Middle frontal gyrus (tissue), 1 donor: ENCODE measurements at regions not wholly inside any gene's neighbourhood (a gene's known extent, or its start where the extent isn't known, plus 50 kb on each side); places are given as distances from the start of the nearest gene placed in this dataset.

Experiments
- DNase-seq: peaks from one replicate; pipeline ENCODE4 v3.0.0-alpha.2; 2015; ENCODE audit warnings: low spot score; ENCODE audit errors: extremely low spot score

DNA sequence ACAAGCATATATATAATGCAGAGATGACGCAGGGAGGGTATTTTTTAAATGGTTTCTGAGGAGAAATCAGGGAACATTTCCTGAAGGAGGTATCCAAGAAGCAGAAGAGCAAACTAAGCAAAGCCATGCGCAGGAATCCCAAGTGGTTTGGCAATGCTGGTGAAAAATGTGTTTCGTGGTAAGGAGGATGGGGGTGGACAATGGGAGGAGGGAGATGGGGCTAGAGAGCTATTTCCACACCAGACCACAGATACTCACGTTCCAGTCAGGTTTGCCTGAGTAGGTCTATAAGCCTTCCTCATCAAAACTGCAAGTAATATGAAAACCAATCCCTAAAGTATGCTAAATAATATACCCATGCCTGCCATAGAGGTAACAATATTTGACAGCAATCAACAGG, 223.7 kb upstream of the MKLN1 start:
- DNase-seq: no peak

DNA sequence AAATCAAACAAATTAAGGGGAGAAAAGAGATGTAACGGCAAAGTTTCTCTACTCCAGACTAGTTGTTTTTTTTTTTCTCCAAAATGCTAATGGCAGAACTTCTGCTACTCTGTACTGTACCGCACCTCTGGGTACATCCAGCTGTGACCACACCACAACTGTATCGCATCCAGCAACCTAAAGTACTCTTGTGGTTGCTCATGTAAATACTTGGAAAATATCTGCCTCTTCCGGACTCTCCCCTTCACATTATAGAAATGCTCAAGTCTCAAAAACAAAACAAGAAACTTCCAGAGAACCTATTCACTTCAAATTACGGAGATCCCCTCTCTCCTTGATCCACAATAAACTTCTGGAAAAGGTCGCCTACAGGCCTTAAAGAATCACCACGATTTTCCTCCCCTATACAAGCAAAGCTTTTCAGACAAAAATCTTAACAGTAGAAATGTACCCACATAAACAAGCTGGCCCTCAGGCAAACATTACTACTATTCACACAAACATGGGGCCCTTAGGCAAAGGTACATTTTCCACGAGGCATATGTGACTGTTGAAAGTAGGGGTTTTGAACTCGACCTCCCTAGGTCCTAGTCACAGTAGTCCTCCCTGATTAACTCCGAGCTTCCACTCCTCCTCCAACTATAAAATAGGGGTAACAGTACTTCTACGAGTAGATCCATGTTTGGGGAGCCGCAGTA, 222.9 kb upstream of the MKLN1 start:
- DNase-seq: no peak

DNA sequence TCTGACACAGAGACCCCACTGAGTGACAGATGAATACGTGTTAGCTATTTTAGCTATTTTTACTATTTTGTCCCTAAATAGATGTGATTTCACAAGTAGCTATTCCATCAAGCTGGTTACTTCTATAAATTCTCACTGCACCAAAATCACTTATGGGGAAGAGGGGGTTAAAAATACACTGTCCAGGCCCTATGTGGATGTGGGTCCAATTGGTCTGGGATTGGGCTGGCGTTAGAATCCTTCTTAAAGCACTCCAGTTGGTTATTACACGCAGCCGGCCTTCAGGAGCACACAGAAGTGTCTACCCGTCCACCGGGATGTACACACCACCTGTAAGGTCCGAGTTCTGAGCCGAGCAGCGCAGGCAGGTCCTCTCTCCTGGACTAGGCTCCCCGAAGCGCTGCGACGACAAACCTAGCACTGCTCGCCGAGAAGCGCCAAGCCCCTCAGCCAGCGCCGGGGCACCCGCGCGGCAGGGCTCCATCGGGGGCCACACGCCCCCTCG, 222.3 kb upstream of the MKLN1 start:
- no peak for DNase-seq

DNA sequence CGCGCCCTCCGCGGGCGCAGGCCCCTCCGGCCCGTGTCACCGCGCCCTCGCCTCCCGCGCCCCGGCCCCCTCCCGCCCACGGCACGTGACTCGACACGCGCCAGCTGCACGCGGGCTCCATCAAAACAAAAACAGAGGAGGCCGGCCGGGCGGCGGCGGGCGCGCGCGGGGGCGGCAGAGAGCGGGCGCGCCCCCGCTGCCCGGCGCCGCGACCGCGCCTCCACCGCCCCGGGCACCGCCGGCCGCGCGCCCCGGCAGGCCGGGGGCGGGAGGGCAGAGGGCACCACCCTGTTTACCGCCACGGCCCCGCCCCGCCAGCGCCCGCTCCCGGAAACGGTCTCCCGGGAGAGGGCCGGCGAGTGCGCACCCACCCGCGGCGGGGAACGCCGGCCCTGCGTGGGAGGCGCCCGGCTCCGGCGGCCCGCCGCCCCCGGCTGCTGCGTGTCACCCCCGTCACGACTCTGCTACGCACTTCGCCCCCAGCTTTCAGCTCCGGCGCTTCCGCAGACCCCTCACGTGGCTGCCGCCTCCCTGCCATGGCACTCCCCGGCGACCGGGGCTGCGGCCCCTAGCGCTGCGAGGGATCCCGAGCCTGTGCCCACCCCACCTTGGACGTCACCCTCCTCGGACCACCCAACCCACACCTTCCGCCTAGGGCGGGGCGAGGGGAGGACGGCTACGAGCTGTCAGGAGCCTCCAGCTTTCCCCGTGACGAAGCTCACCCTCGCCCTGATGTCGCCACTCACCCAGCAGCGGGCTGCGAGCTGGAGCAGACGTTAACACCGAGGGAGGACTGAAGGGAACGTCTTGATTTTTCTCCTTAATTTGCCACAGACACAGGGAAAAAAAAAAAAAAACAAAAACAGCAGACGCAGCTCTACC, 221.6 kb upstream of the MKLN1 start:
- DNase-seq: no peak

DNA sequence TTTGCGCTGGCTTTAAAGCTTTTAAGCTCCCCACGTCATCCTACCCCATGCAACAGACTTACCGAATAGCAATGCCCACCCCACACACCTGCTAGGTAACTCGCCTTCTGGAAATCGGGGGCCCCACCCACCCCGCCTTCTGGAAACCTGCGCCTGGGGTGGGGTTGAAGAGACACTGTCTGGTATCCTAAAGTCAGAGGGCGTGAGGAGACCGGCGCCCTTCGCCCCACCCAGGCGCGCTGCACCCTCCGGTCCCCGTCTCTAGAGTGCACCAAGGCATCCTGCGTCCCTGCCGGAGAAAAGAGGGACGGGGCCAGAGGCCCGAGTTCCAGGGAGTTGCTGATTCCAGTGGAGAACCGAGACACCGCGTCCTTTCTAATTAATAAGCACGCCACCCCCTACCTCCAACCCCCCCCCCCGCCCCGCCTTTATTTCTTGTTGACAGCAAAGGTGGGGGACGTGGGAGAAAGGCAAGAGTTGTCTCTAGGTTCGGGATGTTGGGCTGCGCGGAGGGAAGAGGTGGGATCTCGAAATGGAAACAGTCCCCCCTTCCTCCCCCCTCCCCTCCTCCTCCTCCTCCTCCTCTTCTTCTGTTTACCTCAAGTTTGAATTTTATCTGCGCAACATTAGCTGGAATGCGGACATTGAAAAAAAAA, 220.9 kb upstream of the MKLN1 start:
- DNase-seq: no peak

DNA sequence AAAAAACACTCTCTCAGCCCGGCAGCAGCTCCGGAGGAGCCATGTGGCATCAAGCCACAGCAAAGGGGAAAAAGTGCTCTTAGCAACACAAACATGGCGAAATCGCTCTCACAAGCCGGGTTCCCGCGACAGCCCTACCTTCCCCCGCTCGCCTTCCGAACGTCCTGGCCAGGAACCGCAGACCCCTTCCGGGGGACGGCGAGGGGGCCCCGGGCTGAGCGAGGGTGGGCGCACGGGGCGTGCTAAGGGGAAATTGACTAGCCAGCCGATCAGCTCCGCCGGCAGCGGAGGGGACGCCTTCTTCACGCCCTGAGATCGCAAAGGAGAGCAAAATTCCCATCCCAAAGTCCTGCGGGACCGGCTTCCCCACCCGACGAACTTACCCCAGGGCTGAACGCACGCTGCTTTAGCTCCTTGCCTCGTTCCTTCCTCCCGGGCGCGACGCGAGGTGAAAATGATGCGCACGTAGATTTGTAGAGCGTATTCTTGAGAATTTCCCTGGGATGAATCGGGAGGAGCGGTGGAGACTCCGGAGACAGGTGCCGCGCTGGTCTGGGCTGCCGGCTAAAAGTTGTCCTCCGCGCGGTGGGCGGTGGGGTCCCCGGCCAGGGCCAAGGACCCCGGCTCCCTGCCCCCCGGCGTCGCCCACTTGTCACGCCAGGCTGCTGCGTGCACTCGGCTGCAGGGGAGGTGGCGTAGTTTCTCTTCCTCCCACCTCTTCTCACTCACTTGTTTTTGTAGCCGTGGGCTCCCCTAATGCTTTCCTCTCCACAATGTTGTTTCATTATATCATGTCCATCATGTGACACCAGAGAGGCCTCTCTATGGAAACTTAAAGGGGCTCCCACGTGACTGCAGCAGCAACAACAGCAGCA, 220.1 kb upstream of the MKLN1 start:
- DNase-seq: peak; percentile 66

DNA sequence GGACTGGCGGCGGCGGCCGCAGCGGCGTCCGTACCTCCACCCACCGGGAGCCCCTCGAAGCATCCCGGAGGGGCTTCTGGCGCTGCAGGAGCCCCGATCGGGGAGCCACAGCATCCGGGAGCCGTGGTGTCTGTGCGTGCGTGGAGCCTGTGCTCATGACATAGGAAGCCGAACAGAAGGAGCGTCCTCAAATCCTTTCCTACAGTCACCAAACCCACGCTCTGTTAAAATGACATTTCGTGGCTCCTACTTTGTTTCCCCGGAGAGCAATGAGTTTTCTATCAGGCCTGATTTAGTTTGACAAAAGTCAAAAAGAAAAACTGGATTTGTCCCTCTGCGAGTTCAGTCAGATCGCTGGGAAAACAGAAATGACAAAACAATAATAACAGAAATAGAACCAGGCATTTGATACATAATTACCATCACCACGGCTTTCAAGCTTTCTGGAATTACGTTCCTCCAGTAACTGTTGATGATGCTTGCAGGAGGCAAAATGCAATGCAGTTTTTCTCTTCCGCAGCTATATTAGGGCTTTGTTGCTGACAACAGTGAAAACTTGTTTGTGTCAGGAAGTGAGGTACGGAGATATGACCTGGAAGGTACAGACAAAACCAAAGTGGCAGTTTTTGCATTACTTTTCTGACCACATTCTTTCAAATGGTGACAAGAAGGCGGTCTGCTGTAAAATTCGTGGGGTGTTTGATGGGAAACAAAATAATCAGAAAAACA, 219.3 kb upstream of the MKLN1 start:
- no peak for DNase-seq

DNA sequence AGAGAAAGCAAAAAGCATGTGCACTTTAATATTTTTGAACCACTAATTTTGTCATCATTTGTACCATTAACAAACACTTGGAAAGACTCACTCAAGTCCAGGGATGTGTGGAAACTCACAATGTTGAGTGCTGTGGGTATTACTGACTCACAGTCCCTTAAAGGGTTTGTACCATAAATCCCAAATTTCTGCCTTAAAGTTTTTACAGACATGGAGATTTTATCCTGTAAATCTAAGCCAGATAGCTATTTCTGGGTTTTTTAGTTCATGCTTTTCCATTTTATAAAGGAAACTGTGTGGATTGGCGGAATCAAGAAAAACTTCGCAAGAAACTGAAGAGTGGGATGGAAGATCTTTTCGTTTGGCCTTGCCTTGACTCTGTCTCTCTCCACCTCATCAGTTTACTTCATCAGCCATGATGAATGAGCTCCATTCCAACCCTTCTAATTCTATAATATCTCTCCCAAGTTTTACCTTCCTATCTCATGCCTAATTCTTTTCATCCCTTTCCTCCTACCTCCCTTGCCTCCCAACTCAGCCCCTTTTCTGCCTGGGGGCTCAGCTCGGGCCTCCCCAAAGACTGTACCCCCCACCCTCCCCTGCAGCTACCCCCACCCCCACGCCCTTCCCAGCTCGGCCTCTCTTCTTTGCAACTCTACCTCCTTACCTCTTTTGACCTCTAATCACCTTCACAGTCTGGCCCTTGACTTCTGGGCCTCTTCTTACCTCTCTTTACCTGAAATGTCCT, 218.5 kb upstream of the MKLN1 start:
- no peak for DNase-seq

DNA sequence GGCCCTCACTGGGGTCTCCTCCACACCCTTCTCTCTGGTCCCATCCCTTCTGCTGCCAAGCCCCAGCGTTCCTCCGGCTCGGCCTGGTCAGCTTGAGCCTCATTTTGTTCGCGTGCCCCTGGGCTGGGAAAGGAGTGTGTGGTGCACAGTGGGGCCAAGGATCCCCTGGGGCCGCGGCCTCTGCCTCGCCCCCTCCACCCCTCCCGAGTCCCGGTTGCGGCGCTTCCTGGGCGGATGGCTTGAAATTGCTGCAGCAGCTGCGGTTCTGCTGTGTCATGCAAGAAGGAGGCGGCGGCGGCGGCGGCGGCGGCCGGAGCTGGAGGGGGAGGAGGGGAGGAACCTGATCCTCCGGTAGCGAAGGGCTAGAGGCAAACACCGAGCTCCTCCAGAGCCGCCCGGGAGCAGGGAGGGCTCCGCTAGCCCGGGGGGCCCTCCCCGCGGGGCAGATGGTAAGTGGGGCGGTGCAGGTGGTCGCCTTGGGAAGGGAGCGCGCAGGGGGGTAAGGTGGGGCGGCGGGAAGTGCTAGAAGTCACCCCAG, 217.8 kb upstream of the MKLN1 start:
- DNase-seq: no peak

DNA sequence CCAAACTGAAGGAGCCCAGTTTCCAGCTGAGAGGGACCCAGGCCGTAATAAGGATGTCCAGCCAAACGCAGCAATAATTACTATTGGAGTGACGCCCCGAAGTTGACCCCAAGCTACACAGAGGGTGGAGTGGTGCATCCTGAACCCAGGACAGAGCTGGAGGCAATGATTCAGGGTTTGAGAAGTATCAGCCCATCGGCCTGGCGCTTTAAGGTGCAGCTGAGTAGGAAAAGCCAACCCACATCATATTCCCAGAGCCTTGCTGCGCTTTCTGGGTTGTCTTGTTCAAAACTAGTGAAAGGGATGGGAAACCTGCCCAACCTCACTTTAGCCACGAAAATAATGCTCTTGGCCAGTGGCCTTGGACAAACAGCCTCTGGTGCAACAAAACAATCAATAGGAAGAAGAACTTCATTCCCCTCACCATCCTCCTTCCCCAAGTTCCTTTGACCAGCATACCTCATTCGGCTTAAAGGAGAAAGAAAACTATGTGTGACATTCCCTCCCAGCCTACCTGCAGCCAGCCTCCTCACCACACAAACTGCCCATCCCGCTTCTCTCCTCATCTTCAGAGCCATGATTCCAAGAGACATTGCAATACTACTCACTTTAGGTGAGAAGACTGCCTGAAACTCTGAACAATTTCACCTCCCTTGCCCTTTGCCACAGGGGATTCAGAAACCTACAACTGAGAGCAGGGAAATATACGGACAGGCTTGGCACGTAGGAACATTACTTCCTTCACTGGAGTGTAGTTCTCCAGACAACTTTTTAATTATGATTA, 217.2 kb upstream of the MKLN1 start:
- DNase-seq: no peak

DNA sequence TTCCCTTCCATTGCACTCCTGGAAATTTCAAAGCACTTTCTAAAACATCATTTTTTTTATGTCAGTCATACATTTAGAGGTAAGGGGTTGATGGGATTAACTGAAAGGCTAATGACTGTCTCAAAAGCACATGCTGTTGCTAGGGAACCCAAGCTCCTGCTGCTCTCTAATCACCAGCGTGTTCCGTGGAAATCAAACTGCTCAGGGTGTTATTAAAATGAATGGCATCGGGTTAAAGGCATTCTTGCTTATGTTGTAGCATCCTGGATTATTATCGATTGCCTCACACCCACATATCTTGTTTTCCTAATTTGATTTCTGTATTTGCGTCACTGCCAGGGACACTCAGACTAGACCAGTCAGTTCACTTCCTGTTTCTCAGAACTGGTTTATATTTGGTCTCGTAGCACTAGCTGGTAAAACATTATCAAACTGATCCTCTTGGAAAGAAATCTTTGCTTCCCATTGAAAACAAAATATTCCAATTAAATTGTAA, 216.5 kb upstream of the MKLN1 start:
- DNase-seq: no peak

DNA sequence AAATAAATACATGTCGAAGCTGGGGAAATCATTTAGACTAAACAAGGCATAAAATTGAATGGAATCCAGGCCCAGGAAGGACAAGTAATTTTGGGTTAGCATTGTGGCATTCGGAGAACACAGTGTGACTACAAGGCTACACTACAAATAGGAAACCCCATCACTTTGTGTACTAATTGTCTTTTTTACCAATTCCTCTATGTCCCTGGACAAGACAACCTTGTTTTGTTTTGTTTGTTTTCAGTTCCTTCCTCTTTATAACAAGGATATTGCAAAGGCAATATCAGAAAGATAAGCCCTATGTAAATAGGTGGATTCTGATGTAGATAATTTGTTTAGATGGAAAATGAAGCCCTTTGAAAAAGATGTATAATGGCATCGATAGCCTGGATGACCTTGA, 215.9 kb upstream of the MKLN1 start:
- DNase-seq: no peak

DNA sequence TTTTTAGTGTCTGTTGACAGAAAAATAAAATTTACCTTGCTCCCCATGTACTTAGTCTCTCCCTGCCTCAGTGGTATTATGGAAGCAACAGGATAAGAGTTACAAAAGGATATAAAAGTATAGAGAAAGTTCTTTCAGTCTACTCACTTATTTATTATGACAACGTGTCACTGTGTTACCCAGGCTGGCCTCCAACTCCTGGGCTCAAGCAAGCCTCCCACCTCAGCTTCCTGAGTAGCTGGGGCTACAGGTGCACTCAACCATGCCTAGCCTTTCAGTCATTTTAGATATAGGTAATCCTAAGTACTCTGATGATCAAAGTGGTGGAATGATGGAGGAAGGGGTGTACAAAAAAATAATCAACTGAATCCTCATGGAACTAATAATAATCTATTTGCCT, 215.2 kb upstream of the MKLN1 start:
- DNase-seq: no peak

DNA sequence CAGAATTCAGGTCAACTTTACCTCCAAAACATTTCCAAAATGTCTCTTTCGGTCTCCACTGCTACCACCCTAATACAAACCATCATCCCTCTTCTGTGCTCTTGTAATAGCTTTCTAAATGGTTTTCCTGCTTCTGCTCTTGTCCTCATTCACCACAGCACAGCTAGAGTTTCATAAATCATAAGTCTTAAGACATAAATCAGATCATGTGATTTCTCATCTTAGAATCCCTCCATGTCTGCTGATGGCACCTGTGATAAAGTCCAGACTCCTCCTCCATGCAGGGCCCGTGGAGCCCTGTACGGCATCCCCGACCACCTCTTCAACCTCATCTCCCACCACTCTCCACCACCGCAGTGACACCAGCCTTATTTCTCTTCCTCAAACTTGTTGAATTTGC, 212.3 kb upstream of the MKLN1 start:
- DNase-seq: no peak

DNA sequence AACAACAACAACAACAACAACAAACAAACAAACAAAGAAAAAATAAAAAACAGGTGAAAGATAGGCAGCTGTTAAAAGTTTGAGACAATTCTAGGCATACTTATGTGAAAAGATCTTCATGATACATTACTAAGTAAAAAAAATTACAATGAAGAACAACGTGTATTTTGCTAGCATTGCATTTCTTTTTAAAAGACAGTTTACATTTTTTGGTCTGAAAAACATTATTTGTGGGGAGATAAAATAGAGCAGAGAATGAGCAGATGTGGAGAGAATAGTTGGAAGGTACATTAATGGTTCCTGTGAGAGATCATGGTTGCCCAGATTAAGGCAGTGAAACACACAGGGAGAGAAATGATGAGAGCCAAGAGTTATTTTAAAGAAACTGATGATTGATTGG, 210.2 kb upstream of the MKLN1 start:
- DNase-seq: no peak

DNA sequence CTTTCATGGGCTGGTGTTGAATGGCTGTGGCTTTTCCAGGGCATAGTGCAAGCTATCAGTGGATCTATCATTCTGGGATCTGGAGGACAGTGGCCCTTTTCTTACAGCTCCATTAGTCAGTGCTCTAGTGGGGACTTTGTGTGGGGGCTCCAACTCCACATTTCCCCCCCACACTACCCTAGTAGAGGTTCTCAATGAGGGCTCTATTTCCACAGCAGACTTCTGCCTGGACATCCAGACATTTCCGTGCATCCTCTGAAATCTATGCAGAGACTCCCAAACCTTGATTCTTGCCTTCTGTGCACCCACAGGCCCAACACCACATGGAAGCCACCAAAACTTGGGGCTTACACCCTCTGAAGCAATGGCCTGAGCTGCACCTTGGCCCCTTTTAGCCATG, 208.3 kb upstream of the MKLN1 start:
- no peak for DNase-seq

DNA sequence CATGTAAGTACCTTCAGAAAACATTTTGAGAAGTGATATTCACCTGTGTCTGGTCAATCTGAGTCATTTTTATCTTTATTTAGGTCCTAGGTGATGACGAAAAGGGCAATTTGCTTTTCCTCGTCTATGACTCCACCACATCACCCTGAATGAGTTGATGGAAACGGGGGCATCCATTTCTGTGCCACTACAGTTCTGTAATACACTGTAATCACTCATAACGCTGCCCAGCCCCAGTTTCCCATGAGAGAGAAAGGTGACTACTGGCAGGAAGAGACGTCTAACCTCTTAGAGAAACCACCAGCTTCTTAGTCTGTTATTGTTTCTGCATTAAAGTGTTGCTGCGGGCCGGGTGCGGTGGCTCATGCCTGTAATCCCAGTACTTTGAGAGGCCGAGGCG, 205.3 kb upstream of the MKLN1 start:
- DNase-seq: no peak

DNA sequence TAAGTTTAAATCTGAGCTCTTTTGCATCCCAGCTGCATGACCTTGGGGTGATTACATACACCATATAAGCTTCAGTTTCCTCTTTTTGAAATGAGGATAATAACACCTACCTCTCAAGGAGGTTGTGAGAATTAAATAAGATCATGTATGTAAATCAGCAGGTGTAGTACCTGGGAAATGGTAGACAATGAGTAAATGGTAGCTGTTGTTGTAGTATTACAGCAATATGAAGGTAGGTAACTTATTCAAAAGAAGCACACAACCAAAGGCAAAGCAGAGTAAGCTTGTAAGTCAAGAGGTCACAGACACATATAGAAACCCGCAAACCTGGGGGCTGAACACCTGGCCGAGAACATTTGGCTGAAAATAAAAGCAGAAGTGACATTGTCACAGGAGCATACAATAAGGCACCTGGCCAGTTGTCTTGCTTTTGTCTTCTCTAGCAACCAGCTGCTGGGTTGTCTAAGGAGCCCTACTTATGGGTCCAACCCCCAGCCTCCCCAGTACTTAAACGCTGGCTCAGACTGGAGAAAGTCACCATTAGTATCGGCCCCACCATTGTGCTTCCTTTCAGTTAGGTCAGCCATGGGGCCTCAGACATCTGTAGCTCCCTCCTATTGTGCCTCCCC, 203.6 kb upstream of the MKLN1 start:
- no peak for DNase-seq
